ENCODE measurements at regions not wholly inside any gene's neighbourhood (a gene's known extent, or its start where the extent isn't known, plus 50 kb on each side); places are given as distances from the start of the nearest gene placed in this dataset.
"Not testable (repeated sequence)": the region's sequence is repeated elsewhere in the genome, so short reads cannot be mapped to it uniquely, and the experiment has no call there.

DNA sequence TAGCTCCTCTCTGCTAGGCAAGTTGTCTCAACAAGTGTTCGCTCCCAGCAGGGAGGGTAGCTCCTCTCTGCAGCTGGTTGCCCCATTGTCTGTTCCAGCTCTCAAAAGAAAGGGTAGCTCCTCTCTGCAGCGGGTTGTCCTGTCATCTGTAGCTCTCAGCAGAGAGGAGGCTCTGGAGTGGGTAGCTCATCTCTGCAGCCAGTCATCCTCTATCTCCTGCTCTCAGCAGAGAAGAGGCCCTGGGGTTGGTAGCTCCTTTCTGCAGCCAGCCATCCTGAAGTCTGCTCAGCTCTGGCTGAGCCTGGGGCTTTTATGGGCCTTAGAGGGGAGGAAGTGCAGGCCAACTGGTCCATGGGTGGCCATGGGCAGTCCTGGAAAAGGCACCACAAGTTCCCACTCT is 342.7 kb downstream of the PTTG2 start:
- Histone ChIP-seq H2AFZ (no peak overlapping the region), H3K36me3 (ENCODE audit: control insufficient read depth, insufficient read depth, low read length) (no peaks in the 10 kb centered on the region), H3K4me2 (ENCODE audit: low read length) (no peak overlapping the region), H3K27me3 (ENCODE audit: control insufficient read depth, insufficient read depth, low read length) (no peaks in the 10 kb centered on the region), H3K79me2 (no peaks in the 10 kb centered on the region), H3K9me3 (ENCODE audit: control insufficient read depth, low read length) (no peaks in the 10 kb centered on the region), H3K9ac (no peak overlapping the region), H3K4me1 (no peaks in the 10 kb centered on the region), H3K27ac (no peak overlapping the region), H3K4me3 (ENCODE audit: low read depth, low read length) (no peak overlapping the region)
- TF ChIP-seq, protein P1, sequence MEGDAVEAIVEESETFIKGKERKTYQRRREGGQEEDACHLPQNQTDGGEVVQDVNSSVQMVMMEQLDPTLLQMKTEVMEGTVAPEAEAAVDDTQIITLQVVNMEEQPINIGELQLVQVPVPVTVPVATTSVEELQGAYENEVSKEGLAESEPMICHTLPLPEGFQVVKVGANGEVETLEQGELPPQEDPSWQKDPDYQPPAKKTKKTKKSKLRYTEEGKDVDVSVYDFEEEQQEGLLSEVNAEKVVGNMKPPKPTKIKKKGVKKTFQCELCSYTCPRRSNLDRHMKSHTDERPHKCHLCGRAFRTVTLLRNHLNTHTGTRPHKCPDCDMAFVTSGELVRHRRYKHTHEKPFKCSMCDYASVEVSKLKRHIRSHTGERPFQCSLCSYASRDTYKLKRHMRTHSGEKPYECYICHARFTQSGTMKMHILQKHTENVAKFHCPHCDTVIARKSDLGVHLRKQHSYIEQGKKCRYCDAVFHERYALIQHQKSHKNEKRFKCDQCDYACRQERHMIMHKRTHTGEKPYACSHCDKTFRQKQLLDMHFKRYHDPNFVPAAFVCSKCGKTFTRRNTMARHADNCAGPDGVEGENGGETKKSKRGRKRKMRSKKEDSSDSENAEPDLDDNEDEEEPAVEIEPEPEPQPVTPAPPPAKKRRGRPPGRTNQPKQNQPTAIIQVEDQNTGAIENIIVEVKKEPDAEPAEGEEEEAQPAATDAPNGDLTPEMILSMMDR (IDR thresholded peaks at IDR 0.05): no peak

DNA sequence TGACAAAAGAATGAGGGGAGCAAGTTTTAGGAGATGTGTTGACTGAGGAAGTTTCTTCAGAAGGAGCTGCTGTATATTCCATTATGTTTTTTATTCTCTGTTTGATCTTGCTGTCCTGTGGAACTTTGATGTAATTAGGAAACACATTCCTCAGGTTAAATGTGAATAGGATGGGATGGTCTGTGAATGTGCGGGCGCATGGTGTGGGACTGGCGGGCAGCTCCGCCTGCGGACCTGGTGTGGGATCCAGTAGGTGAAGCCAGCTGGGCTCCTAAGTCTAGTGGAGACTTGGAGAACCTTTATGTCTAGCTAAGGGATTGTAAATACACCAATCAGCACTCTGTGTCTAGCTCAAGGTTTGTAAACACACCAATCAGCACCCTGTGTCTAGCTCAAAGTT is 344.3 kb downstream of the PTTG2 start:
- not testable (repeated sequence) for H3K9me3 ChIP-seq (ENCODE audit: control insufficient read depth, low read length); H3K4me1 ChIP-seq; H3K79me2 ChIP-seq; H3K4me2 ChIP-seq (ENCODE audit: low read length); H3K27me3 ChIP-seq (ENCODE audit: control insufficient read depth, insufficient read depth, low read length); H2AFZ ChIP-seq; H3K4me3 ChIP-seq (ENCODE audit: low read depth, low read length); H3K36me3 ChIP-seq (ENCODE audit: control insufficient read depth, insufficient read depth, low read length); H3K9ac ChIP-seq; H3K27ac ChIP-seq

DNA sequence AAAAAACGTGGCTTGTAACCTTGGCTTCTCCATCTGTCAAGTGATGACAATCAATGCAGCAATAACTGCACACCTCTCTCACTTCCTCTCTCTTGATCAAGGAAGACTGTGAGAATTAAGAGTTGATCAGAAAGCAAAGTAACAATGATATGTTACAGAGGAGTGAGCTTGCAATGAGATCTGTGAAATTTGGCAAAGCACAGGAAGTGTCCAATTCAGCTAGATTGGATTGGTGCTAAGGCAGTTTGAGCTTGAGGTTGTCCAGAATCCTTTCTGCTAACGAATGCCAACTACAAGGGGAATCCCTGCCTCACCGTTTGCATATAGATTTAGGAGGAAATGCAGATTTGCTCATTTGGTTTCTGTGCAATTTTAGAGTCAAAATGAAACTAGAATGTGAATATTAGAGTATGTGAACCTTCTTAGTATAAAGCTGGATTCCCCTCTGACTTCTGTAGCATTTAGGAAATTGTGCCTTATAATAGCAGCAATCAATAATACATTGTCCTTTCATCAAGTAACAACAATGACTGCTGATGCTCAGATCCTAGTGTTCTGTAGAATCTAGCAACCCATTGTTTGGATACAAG is 346.4 kb downstream of the PTTG2 start:
- no peak overlapping the region for H2AFZ ChIP-seq
- H3K79me2 ChIP-seq: no peaks in the 10 kb centered on the region
- H3K27ac ChIP-seq: no peak overlapping the region
- no peak overlapping the region for H3K4me3 ChIP-seq (ENCODE audit: low read depth, low read length)
- H3K4me1 ChIP-seq: peaks cover 2% of the 10 kb centered on the region
- H3K4me2 ChIP-seq (ENCODE audit: low read length): no peak overlapping the region
- H3K9me3 ChIP-seq (ENCODE audit: control insufficient read depth, low read length): no peaks in the 10 kb centered on the region
- no peaks in the 10 kb centered on the region for H3K27me3 ChIP-seq (ENCODE audit: control insufficient read depth, insufficient read depth, low read length)
- H3K36me3 ChIP-seq (ENCODE audit: control insufficient read depth, insufficient read depth, low read length): no peaks in the 10 kb centered on the region
- TF ChIP-seq, protein P1 (IDR thresholded peaks at IDR 0.05): no peak
- no peak overlapping the region for H3K9ac ChIP-seq

DNA sequence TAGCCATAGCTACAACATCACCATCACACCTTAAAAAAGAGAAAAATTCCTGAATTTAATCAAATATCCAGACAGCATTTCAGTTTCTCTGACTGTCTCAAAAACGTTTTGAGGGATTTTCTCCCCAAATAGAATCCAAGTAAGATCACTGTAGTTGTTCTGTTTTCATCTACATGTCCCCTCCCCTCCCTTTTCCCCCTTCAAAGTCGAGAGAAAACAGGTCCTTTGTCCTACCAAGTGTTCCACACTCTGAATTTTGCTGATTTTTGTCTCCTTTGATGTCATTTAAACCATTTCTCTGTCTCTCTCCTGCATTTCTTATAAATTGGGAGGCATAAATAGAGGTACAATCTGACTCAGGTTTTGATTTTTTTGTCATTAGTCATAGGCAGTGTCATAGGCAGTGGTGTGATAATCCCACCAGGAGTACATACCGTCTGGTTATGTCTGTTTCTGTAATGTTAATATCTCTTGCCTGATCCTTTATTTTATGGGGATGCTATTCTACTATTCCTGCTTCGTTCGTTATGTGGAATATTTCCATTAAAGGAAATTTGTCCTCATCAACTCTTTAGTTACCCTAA is 348.6 kb downstream of the PTTG2 start:
- Histone ChIP-seq H3K4me2 (ENCODE audit: low read length) (no peak overlapping the region), H3K36me3 (ENCODE audit: control insufficient read depth, insufficient read depth, low read length) (no peaks in the 10 kb centered on the region), H3K27ac (no peak overlapping the region), H3K9ac (no peak overlapping the region), H3K79me2 (no peaks in the 10 kb centered on the region), H3K4me3 (ENCODE audit: low read depth, low read length) (no peak overlapping the region), H2AFZ (no peak overlapping the region), H3K27me3 (ENCODE audit: control insufficient read depth, insufficient read depth, low read length) (no peaks in the 10 kb centered on the region), H3K4me1 (peaks cover 2% of the 10 kb centered on the region), H3K9me3 (ENCODE audit: control insufficient read depth, low read length) (no peaks in the 10 kb centered on the region)
- TF ChIP-seq, protein P1 (IDR thresholded peaks at IDR 0.05): no peak

DNA sequence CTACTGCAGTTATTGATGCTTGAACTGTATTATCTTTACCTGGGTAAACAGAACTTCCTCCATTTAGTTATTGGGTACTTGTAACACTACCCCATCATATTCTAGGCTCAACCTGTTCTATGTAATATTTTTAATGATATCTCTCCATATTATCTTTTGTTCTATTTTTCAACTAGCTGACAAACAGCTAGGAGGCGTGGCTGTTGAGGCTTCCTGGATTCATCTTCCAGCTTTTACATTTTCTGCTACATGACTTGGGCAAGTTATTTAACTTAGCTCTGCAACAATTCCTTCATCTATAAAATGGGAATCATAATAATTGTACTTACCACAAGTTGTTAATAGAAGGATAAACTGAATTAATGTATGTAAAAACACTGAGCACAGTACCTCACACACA is 349.3 kb downstream of the PTTG2 start:
- Histone ChIP-seq H3K9me3 (ENCODE audit: control insufficient read depth, low read length) (no peaks in the 10 kb centered on the region), H3K36me3 (ENCODE audit: control insufficient read depth, insufficient read depth, low read length) (no peaks in the 10 kb centered on the region), H3K4me1 (peaks cover 2% of the 10 kb centered on the region), H2AFZ (no peak overlapping the region), H3K9ac (no peak overlapping the region), H3K4me2 (ENCODE audit: low read length) (no peak overlapping the region), H3K27ac (no peak overlapping the region), H3K4me3 (ENCODE audit: low read depth, low read length) (no peak overlapping the region), H3K79me2 (no peaks in the 10 kb centered on the region), H3K27me3 (ENCODE audit: control insufficient read depth, insufficient read depth, low read length) (no peaks in the 10 kb centered on the region)
- TF ChIP-seq, protein P1 (IDR thresholded peaks at IDR 0.05): no peak
